Astrocyte of the cerebellum (primary cell): ENCODE measurements at regions not wholly inside any gene's neighbourhood (a gene's known extent, or its start where the extent isn't known, plus 50 kb on each side); places are given as distances from the start of the nearest gene placed in this dataset.
"Not testable (repeated sequence)": the region's sequence is repeated elsewhere in the genome, so short reads cannot be mapped to it uniquely, and the experiment has no call there.

ENCODE experiments used
- DNase-seq: peaks from one replicate; pipeline ENCODE4 v3.0.0-alpha.2; 2011; ENCODE audit warnings: low read depth
- H3K4me3 ChIP-seq: 2 replicates; pipeline ENCODE4 v1.5.1; 2011; ENCODE audit warnings: mild to moderate bottlenecking, low read depth, low read length, moderate library complexity
- CTCF ChIP-seq: IDR thresholded peaks from 2 replicates; pipeline ENCODE4 v1.5.1; 2012; ENCODE audit warnings: low read length, low read depth, moderate library complexity, mild to moderate bottlenecking; ENCODE audit errors: missing control alignments
- in situ Hi-C: cut with HindIII; loops from 2 replicates; pipeline ENCODE4 v1.10.0; 2017; ENCODE audit warnings: low sequenced_read_pairs

- no peak for DNase-seq
- TF ChIP-seq CTCF: no peak
- in situ Hi-C loops: no loop called here
- no peak overlapping the region for H3K4me3 ChIP-seq
These were observed 102.0 kb upstream of the MAPK10 start for GRCh38 chr4:86461849-86462248.

GRCh38 chr4:86472377-86473019 lies 112.6 kb upstream of the MAPK10 start:
- no peak for TF ChIP-seq CTCF
- H3K4me3 ChIP-seq: no peak overlapping the region
- in situ Hi-C loops: no loop called here
- DNase-seq: no peak

- H3K4me3 ChIP-seq, in situ Hi-C loops, DNase-seq: not testable (repeated sequence)
These were observed 116.0 kb upstream of the PTPN13 start for GRCh38 chr4:86478151-86478550.

- no peak for DNase-seq
- no peak overlapping the region for H3K4me3 ChIP-seq
- in situ Hi-C loops: no loop called here
- no peak for TF ChIP-seq CTCF
These were observed 112.7 kb upstream of the PTPN13 start for GRCh38 chr4:86481440-86481839.

- peak; percentile 39 for TF ChIP-seq CTCF
- peak; percentile 20 for DNase-seq
- in situ Hi-C loops: no loop called here
- H3K4me3 ChIP-seq: no peak overlapping the region
These were observed 111.6 kb upstream of the PTPN13 start for GRCh38 chr4:86482306-86483172.

GRCh38 chr4:86483173-86483490 lies 111.0 kb upstream of the PTPN13 start:
- no peak overlapping the region for H3K4me3 ChIP-seq
- in situ Hi-C loops: no loop called here
- no peak for DNase-seq
- no peak for TF ChIP-seq CTCF

GRCh38 chr4:86483773-86484172 lies 110.3 kb upstream of the PTPN13 start:
- in situ Hi-C loops: no loop called here
- H3K4me3 ChIP-seq: no peak overlapping the region
- no peak for DNase-seq
- TF ChIP-seq CTCF: no peak
